GM19455 (cell line): ENCODE measurements at regions not wholly inside any gene's neighbourhood (a gene's known extent, or its start where the extent isn't known, plus 50 kb on each side); places are given as distances from the start of the nearest gene placed in this dataset.

ENCODE experiments used
- ATAC-seq: cut with Tn5 transposase; IDR thresholded peaks from one replicate; pipeline ENCODE4 v1.9.1; 2021; ENCODE audit not compliant: unreplicated experiment

DNA sequence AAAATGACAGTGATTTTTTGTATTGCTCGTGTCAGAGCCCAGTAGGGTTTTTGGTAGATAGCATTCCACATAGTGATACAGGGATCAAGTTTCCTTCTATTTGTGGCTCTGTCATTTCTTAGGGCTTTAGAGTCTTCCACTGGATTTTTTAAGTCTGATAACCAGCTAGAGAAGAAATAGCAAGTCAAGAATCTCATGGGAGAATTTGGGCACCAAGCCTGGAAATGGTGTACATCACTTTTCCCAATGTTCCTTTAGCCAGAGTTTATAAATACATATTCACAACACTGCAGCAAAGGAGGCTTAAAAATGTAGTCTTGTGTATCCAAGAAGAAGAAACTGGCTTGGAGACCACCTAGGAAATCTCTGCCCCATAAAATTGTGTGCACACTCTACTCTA is 647.1 kb upstream of the KLF4 start:
- no peak for ATAC-seq

DNA sequence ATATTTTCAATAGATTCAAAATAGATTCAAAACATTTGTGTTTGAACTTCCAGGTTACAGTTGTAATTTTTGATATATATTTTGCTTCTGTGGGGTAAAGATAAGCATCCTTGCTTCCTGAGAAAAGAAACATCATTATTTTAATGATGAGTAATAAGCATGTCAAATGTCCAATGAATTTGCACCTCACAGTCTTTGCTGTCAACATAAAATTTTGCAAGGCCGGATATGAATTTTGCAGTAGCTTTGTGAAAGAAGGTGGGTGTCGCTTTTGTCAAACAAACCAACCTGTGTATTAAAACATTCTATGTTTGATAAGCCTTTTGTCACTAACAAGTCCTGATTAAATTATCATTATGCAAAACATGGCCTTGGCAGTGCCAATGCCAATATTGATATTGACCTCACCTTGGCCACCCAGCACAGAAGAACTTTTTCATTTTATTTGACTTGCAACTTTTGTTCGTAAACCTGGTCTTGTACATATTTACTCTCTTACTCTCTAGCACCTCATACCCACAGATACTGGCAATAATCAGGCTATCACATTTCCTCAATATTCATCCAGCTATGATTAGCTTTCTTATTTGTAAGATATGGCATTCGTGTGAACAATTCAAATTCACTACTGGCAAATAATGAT is 645.0 kb upstream of the KLF4 start:
- no peak for ATAC-seq

- ATAC-seq, result no peak
Measured at GRCh38 chr9:108133680-108134079, 644.1 kb upstream of the KLF4 start.

DNA sequence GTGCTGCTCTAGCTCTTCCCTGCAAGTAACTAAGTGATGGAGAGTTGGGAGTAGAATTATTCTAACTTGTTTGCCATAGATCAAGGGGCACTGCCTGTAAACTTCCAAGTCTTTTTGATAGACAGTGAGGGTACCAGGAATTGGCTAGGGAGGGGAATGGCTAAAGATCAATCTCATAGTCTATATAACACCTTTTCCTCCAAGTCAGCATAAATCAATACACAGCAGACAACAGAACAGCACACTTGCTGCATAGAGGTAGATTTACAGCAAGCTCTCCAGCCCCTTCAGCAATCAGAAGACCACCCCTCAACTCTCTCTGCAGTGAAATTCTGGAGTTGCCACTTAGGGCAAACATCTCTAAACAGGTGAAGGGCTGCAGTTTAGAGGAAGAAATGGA is 643.5 kb upstream of the KLF4 start:
- ATAC-seq, result no peak

DNA sequence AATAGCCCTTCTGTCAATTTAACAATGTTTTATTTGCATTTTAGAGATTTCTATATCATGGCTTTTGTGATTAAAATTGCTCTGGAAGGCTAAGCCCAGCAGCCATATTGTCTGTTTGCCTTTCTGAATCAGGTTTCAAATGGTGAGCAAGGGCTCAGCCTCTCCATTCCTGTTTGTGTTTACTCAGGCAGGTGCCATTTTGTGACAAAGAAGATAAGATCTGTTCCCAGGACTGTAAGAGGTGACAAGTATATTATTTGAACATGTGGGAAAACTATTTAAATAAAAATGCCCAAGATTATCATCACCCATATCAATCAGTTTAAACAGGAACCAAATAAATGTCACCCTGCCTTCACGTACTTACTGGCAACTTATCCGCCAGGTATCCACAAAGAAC is 641.3 kb upstream of the KLF4 start:
- no peak for ATAC-seq

GRCh38 chr9:108125625-108126024 is 636.1 kb upstream of the KLF4 start:
- no peak for ATAC-seq

DNA sequence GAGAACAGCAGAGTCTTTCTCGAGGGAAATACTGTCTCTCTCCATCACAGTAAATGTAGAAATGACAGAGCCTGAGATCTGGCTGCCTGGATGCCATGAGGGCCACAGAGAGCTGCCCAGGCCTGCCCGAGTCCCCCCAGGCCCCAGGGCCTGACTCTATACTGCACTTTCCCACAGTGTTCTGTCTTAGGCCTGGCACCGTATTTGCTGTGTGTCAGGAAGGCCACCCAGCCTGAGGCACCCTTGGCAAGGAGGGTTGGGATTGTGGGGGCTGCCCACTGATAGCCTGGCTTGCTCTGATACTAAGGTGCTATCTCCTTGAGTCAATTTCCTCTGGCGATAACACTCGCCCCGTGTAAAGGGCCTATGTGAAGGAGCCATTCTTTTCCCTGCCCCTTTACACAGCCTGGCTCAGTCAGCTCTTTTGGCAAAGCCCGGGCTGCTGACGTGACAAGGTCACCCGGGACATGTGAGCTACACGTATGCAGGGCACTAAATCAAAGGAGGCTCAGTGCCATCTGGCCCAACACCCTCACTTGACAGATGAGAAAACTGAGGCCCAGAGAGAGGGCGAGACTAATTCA is 630.1 kb upstream of the KLF4 start:
- no peak for ATAC-seq

- no peak for ATAC-seq
Measured at GRCh38 chr9:108117795-108118194, 628.2 kb upstream of the KLF4 start.

- ATAC-seq, result no peak
Measured at GRCh38 chr9:108117306-108117705, 627.7 kb upstream of the KLF4 start.

- ATAC-seq, result no peak
Measured at GRCh38 chr9:108113596-108113995, 624.0 kb upstream of the KLF4 start.

- no peak for ATAC-seq
Measured at GRCh38 chr9:108109927-108110690, 620.5 kb upstream of the KLF4 start.

GRCh38 chr9:108108852-108109448 is 619.4 kb upstream of the KLF4 start:
- ATAC-seq, result no peak

GRCh38 chr9:108108280-108108851 is 618.8 kb upstream of the KLF4 start:
- ATAC-seq, result no peak

DNA sequence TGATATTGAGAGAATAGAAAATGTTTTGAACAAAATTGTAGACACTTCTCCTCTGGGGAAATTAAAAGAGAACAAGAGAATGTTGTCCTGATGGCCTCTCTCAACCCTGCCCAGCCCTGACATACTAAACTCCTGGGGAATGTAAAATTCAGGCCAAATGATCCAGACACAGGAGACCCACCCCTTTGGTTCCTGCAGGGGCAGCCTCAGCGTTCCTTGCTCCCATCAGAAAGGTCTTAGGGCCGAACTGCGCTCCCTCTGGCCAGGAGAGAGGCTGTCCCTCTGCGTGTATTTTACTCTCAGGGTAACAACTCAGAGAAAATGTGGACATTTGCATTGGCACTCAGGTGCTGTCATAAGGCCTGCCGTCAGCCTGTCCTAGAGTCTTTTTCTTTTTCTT is 616.3 kb upstream of the KLF4 start:
- ATAC-seq, result no peak

DNA sequence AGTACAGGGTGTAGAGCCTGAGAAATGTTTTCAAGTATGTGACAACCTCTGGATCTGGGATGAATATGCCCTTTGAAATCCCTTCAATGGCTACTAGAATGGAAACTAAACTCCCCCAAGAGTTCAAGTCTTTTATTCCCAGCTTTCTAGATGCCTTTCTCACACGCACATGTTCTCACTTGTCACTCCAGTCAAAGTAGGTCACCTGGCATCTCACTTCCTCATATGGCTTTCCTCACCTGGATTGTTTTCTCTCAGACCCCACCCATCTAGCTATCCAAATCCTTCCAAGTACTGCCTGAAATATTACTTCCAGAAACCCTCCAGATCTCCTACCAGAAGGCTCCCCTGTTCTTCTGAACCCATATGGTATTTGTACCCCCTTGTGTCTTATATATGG is 615.4 kb upstream of the KLF4 start:
- ATAC-seq, result no peak

DNA sequence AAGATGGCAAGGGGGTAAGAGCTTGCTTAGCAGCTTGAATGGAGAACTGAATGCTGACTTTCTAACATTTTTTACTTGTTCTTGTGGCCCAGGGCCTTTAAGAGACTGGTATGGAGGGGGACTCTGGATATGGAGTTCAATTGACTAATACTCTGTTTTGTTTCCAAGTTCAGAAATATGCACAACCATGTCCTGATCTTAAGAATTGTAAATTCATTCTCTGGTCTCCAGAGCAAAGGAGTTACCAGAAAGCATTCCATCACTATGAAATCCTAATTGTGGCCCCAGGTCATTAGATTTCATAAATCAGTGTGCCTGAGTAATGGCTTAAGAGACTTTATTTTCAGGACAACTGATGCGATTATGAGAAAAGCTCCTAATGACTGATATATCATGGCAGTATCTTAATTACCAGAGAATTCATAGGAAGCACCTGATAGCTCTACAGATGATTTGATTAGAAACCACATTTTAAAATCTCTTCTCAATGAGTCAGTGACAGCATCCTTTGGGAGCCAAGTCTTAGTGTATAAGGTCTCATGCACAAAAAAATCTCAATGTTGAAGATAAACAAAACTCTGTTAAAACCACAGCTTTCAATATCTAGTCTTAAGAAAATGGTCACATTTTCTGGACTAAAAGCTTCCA is 613.6 kb upstream of the KLF4 start:
- no peak for ATAC-seq

DNA sequence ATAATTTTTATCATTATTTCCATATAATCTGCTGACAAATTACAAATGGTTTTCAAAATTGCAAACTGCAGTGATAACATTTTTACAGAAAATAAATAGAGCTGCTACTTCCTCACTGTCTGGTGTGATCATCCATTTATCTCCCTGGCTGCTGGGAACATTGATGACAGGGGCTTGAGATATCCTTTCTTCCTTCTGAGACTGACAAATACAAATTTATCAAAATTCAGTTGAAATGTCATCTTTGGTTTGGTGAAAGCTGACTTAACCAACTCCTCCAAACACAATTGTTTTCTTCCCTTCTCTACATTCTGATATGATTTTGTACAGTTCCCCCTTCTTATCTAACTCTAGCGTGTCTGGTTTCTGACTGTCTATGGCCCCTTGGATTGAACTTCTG is 611.8 kb upstream of the KLF4 start:
- ATAC-seq, result no peak

DNA sequence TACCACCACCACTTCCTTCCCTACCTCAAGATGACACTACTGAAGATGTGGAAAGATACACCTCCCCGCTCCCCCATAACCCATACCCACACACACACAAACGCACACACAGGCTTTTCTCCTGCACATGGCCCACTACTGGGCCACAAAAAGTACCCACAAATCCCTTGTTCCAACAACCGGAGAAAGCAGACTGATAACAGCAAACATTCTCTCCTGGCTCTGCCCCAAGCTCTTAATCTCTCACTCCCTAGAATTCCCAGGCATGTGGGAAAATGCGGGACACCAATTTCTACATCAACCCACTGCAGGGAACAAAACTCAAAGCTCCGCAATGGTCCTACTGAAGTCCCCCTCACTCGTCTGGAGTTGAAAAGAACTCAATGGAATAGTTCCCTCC is 611.0 kb upstream of the KLF4 start:
- no peak for ATAC-seq

DNA sequence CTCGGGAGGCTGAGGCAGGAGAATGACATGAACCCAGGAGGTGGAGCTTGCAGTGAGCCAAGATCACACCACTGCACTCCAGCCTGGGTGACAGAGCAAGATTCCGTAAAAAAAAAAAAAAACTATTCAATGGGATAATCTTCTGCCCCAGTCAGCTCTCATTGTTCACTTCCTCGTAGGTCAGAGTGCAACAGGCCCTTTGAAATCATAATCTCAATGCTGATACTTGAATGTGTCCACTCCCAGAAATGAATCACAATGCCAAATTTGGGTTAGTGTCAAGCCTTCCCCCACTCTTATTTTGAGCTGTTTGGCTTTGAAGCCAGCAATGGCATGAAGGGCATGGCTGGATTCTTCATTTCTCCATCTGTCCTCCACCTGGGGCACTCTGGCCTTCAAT is 610.3 kb upstream of the KLF4 start:
- no peak for ATAC-seq

DNA sequence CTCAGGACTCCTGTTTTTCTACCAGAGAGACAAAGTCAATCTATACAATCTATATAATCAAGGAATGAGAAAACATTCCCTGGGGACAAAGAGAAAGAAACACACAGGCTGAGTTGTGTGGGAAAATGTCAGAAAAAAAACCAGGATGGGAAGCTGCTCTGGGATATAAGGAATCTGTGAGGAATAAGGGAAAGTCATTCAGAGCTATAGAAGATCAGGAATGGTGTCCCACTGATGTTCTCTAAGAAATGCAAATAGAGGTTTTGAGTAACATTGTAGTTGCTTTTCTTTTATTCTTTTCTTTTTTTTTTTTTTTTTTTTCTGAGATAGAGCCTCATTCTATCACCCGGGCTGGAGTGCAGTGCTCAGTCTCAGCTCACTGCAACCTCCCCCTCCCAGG is 605.9 kb upstream of the KLF4 start:
- no peak for ATAC-seq

GRCh38 chr9:108094676-108094993 is 605.1 kb upstream of the KLF4 start:
- ATAC-seq, result no peak
